Fibroblast of skin of back (primary cell): ENCODE measurements at regions not wholly inside any gene's neighbourhood (a gene's known extent, or its start where the extent isn't known, plus 50 kb on each side); places are given as distances from the start of the nearest gene placed in this dataset.

Experiments
- DNase-seq: peaks from one replicate; pipeline ENCODE4 v3.0.0-alpha.2; 2013

GRCh38 chr20:59437601-59438031 lies 137.2 kb downstream of the EDN3 start:
- no peak for DNase-seq

GRCh38 chr20:59438201-59438600 lies 137.8 kb downstream of the EDN3 start:
- no peak for DNase-seq

- no peak for DNase-seq
Observed at GRCh38 chr20:59439243-59439642, 138.8 kb downstream of the EDN3 start.

- DNase-seq: no peak
Observed at GRCh38 chr20:59441306-59441705, 140.9 kb downstream of the EDN3 start.

- DNase-seq: peak; percentile 20
Observed at GRCh38 chr20:59441860-59442810, 141.7 kb downstream of the EDN3 start.

GRCh38 chr20:59443550-59443949 lies 143.1 kb downstream of the EDN3 start:
- peak; percentile 51 for DNase-seq

- DNase-seq: no peak
Observed at GRCh38 chr20:59446376-59446775, 146.0 kb downstream of the EDN3 start.

- DNase-seq: peak; percentile 17
Observed at GRCh38 chr20:59448196-59448595, 147.8 kb downstream of the EDN3 start.

GRCh38 chr20:59448851-59449444 lies 148.5 kb downstream of the EDN3 start:
- DNase-seq: peak; percentile 80

- no peak for DNase-seq
Observed at GRCh38 chr20:59451066-59451630, 150.7 kb downstream of the EDN3 start.

- no peak for DNase-seq
Observed at GRCh38 chr20:59451641-59452040, 151.2 kb downstream of the EDN3 start.

- no peak for DNase-seq
Observed at GRCh38 chr20:59452856-59453255, 151.5 kb upstream of the PHACTR3 start.

GRCh38 chr20:59453759-59454560 lies 150.4 kb upstream of the PHACTR3 start:
- DNase-seq: no peak

- peak; percentile 42 for DNase-seq
Observed at GRCh38 chr20:59455402-59456341, 148.7 kb upstream of the PHACTR3 start.

- no peak for DNase-seq
Observed at GRCh38 chr20:59456342-59457279, 147.7 kb upstream of the PHACTR3 start.

- DNase-seq: no peak
Observed at GRCh38 chr20:59458645-59459044, 145.7 kb upstream of the PHACTR3 start.

GRCh38 chr20:59459586-59459985 lies 144.8 kb upstream of the PHACTR3 start:
- DNase-seq: no peak

GRCh38 chr20:59460352-59460751 lies 144.0 kb upstream of the PHACTR3 start:
- DNase-seq: no peak

GRCh38 chr20:59461526-59461925 lies 142.8 kb upstream of the PHACTR3 start:
- DNase-seq: no peak

- DNase-seq: no peak
Observed at GRCh38 chr20:59462249-59462648, 142.1 kb upstream of the PHACTR3 start.
